ENCODE measurements at regions not wholly inside any gene's neighbourhood (a gene's known extent, or its start where the extent isn't known, plus 50 kb on each side); places are given as distances from the start of the nearest gene placed in this dataset.

DNA sequence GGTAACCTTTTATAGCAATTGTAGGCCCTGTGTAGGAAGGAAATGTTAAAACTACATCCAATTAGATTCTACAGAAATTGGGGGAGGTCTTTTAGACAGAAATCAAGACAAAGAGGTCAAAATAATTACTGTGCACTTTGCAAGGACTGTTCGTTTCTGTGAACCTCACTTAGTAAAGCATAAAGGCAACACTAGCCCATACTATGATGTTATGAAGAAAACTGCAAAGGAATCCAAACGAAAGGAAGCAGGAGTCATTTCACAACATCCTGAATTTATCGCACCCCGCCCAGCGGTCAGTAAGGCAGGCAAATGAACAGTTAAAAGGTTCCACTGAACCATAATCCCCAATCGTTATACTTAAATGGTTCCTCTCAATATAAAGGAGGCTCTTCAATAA is 429.5 kb upstream of the ARID1B start:
- no peak for DNase-seq

DNA sequence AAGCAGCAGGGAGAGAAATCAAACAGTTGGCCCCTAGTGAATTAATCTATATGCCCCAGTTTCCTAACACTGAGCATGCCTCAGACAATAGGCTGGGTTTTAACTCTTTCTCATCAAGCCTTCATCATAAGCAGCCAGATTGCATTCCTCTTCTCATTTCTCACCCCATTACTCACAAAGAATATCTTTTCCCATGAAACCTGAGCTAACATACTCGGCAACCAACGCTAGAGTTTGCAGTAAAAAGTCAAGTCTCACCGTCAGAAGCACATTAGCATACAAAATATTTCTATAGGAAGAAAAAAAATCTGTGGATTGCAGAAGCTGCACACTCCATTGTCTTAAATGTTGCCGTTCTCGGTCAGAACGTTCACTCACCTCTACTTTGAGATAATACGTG is 429.9 kb upstream of the ARID1B start:
- no peak for DNase-seq

DNA sequence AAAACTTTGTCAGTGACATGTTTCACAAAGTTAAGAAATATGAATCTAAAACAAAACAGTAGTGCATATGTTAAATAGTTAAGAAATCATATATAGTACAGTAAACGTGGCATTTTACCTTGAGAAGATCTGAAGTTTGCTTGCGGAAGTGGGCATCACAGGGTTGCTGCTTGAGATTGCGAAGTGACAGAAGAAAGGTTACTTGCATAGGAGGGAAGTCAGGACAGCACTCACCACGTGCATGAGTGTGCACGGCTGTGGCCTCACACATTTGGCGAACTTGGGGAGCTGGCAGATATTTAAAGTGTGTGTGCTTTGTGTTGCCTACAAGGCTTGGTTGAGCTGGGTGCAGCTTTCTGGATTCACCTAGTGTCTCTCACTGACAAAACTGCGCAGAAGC is 431.5 kb upstream of the ARID1B start:
- no peak for DNase-seq

DNA sequence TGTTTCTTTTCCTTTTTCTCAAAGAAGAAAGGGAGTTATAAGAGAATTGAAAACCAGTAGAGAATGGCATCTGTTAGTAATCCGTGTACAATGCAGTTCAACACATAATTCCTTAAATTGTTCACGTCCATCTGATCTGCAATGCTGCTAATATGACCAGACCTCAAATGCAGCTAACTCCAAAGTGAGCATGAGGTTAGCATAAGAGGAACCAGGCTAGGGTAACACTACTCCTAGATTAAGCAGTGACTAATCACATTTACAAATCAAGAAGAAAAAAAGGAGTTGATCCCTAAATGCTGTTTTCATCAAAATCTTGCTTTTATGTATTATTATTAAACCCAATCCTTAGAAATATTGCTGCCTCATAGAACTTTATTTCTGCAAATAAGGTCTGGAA is 432.7 kb upstream of the ARID1B start:
- DNase-seq: no peak

DNA sequence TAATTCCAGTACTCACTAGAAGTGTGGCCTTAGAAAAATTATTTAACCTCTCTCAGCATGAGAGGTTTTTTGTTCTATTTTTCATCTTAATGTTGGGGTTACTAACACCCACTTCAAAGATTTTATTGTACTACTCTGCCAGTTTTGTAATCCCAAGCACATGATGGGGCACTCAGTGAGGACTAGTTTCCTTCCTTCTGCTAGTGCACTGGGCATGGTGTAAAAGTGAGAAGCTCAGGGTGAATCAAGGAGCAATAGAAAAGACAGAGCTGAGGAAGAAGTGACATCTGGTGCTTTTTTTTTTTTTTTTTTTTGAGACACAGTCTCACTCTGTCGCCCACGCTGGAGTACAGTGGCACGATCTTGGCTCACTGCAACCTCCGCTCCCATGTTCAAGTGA is 439.4 kb upstream of the ARID1B start:
- DNase-seq: no peak

DNA sequence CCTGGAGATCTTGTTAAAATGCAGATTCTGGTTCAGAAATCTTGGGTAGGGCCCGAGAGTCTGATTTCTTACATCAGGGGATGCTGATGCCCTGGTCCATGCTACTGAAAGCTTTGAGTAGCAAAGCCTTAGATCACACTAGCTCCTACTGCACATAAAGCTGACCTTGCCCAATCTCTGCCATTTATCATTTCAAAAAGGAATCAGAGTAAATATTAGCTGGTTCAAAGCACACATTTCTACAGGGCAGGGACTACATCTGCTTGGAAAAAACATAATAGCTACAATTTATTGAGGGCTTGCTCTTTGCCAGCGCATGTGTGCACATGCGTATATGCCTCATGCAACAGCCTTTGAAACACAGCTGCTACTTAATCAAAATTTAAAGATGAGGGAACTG is 440.4 kb upstream of the ARID1B start:
- DNase-seq: no peak

DNA sequence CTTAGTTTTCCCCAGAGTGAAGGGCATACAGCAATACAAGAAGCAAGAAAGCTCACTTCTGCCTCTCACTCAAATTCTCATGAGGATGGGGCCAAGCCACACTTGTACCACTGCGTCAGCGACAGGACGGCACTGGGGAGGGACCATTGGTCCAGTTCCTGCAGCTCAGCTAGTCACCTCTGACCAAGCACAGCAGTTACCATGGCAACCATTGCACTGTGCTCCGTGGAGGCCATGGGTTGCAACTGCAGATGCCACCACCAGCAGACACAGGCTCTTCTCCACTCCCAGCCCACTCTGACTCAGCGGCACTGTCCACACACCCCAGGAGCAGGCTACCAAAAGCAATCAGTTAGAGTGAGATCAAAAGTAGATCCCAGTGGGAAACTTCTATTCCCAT is 441.1 kb upstream of the ARID1B start:
- no peak for DNase-seq

DNA sequence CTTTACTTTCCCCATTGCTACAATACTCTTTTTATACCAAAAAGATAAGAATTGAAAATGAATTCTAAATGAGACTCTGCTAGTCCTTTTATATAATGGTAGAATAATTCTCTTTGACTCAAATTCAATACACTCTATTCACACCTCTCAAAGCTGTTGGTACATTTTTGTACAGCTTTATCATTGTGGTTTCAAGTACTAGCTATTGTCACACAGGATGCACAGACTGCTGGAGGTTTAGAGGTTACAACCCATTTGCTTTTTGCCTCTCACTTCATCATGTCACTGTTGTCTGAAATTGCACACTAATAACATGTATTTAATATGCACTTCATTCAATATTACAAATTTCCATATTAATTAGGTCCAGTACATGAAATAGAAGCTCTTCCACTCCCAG is 442.2 kb upstream of the ARID1B start:
- DNase-seq: no peak

DNA sequence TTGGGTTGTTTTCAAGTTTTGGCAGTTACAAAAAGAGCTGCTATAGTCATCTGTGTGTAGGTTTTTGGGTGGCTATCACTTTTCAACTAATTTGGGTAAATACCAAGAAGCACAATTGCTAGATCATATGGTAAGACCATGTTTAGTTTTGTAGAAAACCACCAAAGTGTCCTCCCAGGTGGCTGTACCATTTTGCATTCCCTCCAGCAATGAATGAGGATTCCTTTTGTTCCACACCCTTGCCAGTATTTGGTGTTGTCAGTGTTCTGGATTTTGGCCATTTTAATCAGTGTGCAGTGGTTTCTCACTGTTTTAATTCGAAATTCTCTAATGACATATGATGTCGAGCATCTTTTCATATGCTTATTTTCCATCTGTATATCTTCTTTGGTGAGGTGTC is 457.5 kb upstream of the ARID1B start:
- DNase-seq: no peak

DNA sequence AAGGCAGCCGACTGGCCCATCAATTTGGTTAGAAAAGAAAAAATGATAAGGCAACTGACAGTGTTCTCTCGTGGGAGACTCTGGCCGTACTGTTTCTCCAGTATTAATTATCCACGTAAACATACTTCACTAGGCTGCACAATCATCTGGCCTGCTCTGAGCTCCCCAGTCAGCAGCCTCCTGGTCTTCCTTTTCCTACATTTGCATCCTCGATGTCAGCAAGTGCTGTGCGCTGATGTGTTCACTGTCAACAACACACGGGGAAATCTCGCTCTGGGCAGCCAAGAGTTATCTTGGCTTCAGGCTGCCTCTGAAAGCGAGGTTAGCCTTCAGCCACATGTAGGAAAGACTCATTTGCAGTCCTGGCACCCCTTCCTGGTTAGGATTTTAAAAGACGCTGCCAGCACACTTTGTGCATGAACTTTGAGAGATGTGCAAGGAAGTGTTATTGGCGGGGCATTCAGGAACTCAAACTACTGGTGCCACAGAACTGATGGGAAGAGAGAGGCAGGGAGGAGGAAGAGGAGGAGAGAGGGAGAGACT is 460.5 kb upstream of the ARID1B start:
- no peak for DNase-seq

DNA sequence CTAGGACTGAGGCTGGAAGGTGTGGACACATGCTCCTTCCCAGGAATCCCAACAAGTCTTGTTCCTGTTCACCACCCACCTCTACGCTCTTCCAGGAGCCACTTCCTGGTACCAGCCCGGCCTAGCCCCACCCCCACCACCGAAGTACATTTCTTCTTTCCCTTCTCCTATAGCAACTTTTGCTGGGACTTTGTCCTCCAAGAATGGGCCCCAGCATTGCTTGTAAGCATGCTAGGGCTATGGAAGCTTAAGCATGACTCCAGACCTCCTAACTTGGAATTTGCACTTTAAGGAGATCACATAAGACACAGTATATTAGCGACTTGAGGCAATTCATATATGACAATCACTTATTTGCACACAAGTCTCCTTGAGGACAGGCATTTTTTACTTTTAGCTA is 462.0 kb upstream of the ARID1B start:
- no peak for DNase-seq

DNA sequence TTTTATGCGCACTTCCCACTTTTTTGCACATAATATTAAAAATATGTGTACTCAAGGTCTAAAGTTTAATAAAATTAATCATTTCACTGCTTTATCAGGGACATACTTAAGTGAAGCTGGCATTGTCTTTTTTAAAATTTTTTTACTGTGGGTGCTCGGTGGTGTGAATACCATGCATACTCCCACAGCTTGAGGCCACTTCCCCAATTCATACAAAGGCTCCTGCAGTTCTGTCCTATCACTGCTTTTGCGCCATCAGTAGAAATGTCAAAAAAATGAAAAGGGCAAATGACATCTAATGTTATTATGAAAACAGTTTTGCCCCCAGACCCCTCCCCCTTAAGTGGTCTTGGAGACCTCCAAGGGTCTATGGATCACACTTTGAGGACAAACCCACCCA is 464.1 kb upstream of the ARID1B start:
- no peak for DNase-seq

DNA sequence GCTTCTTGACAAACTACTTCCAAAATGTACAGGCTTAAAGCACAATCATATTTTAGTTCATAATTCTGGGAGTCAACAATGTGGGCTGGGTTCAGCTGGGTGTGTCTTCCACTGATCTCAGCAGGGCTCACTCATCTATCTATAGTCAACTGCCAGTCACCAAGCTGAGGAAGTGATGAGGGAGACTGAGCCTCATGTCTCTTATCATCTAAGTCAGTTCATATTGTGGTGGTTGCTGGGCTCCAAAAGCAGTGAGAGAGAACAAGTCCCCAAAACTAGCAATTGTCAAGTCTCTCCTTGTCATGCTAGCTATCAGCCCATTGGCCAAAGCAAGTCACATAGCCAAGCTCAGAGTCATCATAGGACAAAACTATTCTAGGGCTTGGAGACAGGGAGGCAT is 465.9 kb upstream of the ARID1B start:
- DNase-seq: no peak

DNA sequence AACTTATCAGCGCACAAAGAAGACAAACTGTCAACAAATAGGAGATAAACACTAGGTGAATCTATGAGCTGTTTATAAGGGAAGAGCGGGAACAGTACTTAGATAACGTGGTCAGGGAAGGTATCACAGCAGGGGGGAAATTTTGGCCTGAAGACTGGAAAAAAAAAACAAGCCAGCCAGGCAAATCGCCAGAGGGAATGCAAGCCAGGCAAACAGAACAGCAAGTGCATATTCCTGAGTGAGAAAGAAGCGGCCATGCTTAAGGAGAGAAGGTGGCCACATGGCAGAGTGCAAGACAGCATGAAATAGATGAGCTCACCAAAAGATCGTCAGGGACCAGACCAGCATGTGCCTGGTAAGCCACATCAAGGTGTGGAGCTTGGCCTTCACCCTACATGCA is 466.5 kb upstream of the ARID1B start:
- no peak for DNase-seq

DNA sequence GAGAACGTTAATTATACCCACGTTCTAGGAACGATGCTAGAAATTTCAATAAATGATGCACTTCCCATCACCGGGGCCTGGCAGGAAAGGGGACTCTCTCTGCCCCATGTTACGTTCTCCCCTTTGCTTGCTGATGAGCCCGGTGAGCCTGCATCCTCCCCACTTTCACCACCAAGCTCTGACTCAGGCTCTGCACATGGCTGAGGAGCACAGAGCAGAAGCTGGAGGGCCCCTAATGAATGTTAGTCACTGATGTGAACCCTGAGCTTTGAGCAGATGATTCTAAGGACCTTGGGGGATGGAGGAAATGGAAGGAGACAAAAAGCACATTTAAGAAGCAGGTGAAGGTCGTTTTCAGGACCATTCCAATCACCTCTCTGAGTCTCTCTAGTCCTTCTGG is 468.2 kb upstream of the ARID1B start:
- no peak for DNase-seq

DNA sequence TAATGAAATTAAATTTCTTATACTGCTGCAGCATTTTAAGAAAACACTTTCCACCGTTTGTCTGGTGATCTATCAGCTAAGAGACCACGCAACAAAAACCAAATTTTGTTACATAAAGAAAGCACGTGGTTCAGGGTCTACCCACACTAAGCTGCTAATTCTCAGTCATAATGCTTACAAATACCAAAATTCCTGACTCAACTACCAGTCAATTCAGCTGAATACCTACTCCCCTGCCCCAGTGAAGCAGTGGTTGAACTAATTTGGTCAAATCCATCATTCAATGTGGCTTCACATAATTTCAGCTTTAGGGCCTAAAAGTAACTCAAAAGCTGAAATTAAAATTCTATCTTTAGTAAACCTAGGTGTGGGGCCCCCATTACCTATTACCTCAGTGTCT is 468.6 kb upstream of the ARID1B start:
- DNase-seq: no peak

DNA sequence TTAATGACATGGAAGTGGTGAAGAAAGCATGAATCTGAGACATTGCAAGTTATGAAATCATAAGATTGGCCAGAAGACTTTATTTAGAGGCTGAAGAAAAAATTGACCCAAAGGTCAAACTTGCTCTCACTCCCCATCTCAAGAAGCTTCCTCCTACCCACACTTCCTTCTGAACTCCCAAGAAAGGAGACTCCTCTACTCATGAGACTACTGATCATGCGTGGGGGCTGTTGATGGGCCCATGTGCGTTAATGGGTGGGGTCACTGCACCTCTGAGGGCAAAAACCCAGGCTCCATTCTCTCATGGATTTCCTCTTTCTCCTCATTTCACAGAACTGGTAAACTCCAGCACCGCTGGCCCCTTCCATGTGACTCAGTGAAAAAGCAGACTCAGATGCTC is 470.6 kb upstream of the ARID1B start:
- DNase-seq: no peak

DNA sequence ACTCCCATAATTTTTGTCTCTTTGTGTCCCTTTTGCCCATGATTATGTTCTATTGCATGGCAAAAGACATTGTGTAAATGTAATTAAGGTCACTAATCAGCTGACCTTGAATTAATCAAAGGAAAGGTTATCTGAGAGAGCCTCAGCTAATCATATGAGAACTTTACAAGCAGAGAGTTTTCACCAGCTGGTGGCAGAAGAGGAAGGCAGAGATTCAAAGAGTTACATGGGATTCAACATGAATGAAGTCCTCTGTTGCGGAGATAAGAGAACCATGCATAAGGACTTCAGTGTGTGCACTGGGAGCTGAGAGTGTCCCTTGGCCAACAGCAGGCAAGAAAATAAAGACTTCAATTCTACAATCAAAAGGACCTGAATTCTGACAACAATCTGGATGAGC is 494.1 kb upstream of the ARID1B start:
- no peak for DNase-seq

DNA sequence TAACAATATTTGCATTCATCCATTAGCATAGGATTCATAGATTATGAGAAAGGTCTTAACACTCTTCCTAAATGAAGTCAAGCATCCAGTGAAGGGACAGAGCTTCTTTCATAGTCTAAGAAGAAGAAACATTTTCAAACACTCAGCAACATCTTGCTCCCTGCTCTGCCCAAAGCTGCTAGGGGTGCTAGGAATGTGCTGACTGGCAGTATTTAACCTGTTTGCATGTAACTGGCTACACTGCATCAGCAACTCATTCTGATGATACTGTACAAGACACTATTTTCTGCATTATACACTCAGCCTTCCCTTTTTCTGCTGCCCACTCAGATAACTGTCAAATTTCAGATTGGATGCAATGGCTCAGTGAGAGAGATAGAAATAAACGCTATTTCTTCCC is 495.1 kb upstream of the ARID1B start:
- DNase-seq: no peak

DNA sequence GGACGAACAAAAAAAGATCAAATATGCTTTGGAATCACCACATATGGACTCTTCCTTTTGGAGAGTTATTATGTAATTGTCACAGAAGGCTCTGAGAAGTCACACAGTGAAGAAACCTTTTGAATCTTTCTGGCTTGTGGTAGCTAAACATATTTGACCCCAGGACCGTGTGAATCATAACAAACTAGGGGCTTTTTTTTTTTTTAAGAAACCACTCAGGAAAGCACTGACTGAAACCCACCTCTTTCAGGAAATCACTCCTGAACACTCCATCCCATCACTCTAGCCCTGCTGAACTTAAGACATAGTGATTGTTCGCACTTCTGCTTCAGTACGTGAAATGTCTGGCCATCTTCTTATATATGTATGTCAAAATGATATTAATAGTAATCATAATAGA is 495.9 kb upstream of the ARID1B start:
- DNase-seq: no peak

DNA sequence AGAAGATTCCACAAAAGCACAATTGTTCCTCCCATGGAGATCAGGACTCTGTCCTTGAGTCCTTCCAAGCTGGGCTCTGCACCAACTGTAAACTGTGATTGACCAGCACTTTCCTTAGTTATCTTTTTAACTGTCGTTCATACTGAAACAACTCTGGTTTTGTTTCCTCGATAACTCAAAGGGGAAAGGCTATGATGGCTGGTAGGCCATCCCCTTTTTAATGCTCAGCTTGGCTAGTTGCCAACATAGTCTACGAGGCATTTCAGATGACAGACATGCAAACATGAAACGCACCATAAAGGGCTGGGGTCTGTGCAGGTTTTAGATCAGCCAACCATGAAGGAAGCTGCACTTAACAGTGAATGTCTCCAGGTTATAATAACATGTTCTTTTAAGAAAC is 497.1 kb upstream of the ARID1B start:
- no peak for DNase-seq

DNA sequence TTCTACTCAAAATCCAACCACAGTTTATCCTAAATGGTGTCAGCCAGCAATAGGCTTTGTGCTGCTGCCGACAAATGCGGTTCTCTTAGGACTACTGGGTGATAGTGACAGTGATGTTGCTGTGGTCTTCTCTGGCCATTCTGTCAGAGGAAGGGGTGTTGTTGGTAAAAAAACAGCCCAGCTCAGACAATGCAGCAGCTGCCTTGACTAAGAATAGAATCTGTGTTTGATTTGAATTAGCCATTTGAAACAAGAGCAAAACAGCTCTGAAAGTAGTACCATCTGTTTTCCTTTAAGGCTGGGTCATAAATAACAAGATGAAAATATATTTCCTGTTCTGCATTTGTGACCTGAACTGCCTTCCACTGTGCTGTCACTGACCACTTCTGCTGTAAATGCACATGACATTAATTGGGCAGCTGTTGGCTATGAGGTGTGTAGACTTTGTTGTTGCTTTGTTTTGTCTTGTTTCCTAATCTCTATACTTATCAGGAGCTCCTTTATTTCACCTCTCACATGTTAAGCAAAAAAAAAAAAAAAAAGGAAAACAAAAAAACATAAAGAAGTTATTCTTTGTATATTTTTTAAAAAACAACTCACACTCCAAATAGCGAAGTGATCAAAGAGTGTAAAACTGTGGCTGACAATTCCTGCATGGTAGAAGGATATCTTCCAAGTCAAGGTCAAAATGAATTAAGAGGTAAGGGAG is 497.8 kb upstream of the ARID1B start:
- DNase-seq: no peak

DNA sequence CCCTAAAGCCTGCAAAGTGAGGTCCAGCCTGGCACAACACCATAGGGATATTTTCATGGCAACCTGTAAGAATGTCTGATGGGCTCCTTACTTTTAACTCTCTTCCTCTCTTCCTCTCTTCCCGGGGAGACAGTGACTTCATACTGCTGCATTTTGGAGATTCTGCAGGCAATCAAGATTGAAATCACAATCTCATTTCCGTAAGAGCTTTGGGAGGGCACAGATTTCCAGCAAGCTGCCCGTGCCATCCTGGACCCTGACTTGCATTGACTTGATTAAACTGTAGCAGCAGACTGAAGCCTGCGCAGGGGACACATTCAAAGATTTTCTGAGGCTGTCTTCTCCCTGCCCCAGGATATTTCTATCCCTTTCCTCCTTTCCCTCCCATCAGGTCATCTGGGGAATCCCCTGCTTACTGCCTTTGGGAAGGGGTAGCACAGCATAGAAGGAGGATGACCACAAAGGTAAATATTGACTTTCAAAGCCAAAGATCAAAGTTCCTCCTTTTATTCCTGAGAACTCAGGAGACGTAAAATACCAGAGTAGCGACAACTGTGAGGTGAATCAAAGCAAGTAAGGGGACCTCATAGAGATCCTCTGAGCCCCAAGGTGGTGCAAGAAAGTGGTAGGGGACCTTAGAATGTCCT is 504.0 kb upstream of the ARID1B start:
- DNase-seq: no peak

DNA sequence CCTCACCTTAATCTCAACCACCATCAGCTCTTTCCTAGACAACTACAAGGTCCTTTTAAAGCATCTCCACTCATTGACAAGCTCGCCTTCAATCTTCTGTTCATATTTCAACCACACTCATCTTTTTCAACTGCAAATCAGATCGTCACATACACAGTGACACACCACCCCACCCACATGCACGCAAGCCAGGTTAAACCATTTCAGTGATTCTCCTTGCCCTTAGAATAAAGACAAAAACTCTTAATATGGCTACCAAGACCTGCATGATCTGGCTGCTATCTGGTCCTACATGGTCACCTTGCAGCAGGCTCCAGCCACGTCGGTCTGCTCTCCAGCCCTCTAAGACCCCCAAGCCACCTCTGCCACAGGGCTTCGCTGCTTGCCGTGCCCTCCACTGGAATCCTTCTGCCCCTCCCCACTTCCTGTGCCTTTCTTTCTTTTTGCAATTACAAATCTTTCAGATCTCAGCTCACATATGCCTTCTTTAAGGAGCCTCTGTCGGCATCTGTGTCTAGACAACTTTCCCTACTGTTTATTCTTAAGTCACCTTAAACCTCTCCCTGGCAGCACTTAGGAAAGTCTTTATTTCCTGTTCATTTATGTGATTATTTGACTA is 507.3 kb upstream of the ARID1B start:
- peak; percentile 1 for DNase-seq
